ENCODE measurements at regions not wholly inside any gene's neighbourhood (a gene's known extent, or its start where the extent isn't known, plus 50 kb on each side); places are given as distances from the start of the nearest gene placed in this dataset.
A peak's percentile ranks its signal among the peaks of the same experiment; 100 is the strongest.
"Not testable (repeated sequence)": the region's sequence is repeated elsewhere in the genome, so short reads cannot be mapped to it uniquely, and the experiment has no call there.

GRCh38 chr16:29180206-29180600 is 195.4 kb downstream of the LAT start:
- H3K9me3 ChIP-seq (replicated peaks; ENCODE audit: low read length); H3K36me3 ChIP-seq (ENCODE audit: insufficient read depth, low read length); H3K4me2 ChIP-seq (ENCODE audit: low read length); H3K9ac ChIP-seq (ENCODE audit: low read depth, low read length); H3K4me3 ChIP-seq (ENCODE audit: low read length); H3K27me3 ChIP-seq (ENCODE audit: control insufficient read depth, insufficient read depth, low read length): not testable (repeated sequence)
- peaks cover 22% of the 10 kb centered on the region for H3K4me1 ChIP-seq (ENCODE audit: control insufficient read depth, insufficient read depth, low read length)

GRCh38 chr16:29179401-29180205 is 194.8 kb downstream of the LAT start:
- Histone ChIP-seq H3K4me1 (ENCODE audit: control insufficient read depth, insufficient read depth, low read length) (peaks cover 16% of the 10 kb centered on the region), H3K4me2 (ENCODE audit: low read length) (peak overlapping the region; percentile 28)
- not testable (repeated sequence) for H3K36me3 ChIP-seq (ENCODE audit: insufficient read depth, low read length); H3K9me3 ChIP-seq (replicated peaks; ENCODE audit: low read length); H3K27me3 ChIP-seq (ENCODE audit: control insufficient read depth, insufficient read depth, low read length); H3K4me3 ChIP-seq (ENCODE audit: low read length); H3K9ac ChIP-seq (ENCODE audit: low read depth, low read length)

- H3K9me3 ChIP-seq (replicated peaks; ENCODE audit: low read length); H3K4me2 ChIP-seq (ENCODE audit: low read length); H3K9ac ChIP-seq (ENCODE audit: low read depth, low read length); H3K27me3 ChIP-seq (ENCODE audit: control insufficient read depth, insufficient read depth, low read length); H3K4me3 ChIP-seq (ENCODE audit: low read length); H3K36me3 ChIP-seq (ENCODE audit: insufficient read depth, low read length): not testable (repeated sequence)
- H3K4me1 ChIP-seq (ENCODE audit: control insufficient read depth, insufficient read depth, low read length): peaks cover 13% of the 10 kb centered on the region
Observed at GRCh38 chr16:29177888-29178726, 193.3 kb downstream of the LAT start.

GRCh38 chr16:29177203-29177887 is 192.5 kb downstream of the LAT start:
- H3K27me3 ChIP-seq (ENCODE audit: control insufficient read depth, insufficient read depth, low read length); H3K9me3 ChIP-seq (replicated peaks; ENCODE audit: low read length); H3K4me2 ChIP-seq (ENCODE audit: low read length); H3K4me3 ChIP-seq (ENCODE audit: low read length); H3K36me3 ChIP-seq (ENCODE audit: insufficient read depth, low read length); H3K9ac ChIP-seq (ENCODE audit: low read depth, low read length): not testable (repeated sequence)
- H3K4me1 ChIP-seq (ENCODE audit: control insufficient read depth, insufficient read depth, low read length): peaks cover 13% of the 10 kb centered on the region

DNA sequence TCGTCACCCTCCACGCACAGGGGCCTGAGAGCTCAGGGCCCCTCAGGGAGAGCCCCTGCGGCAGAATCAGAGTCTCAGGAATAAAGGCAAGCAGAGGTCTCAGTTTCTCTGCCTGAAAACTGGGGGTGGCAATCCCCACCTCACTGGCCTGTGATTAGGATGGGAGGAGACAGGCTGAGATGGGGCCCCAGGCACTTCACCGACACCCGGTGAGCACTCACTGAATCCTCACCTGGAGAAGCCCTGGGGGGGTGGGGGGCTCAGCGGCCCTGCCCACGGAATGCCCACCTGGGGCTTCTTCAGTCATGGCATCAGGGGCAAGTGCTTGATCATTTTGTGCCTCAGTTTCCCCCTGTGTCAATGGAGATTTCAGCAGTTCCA is 192.0 kb downstream of the LAT start:
- H3K9me3 ChIP-seq (replicated peaks; ENCODE audit: low read length); H3K9ac ChIP-seq (ENCODE audit: low read depth, low read length): not testable (repeated sequence)
- H3K4me1 ChIP-seq (ENCODE audit: control insufficient read depth, insufficient read depth, low read length): peaks cover 13% of the 10 kb centered on the region

GRCh38 chr16:29176154-29176470 is 191.3 kb downstream of the LAT start:
- not testable (repeated sequence) for H3K4me3 ChIP-seq (ENCODE audit: low read length); H3K9me3 ChIP-seq (replicated peaks; ENCODE audit: low read length); H3K9ac ChIP-seq (ENCODE audit: low read depth, low read length)

More for the DNA sequence above, 192.0 kb downstream of the LAT start:
- H3K4me2 ChIP-seq (ENCODE audit: low read length); H3K36me3 ChIP-seq (ENCODE audit: insufficient read depth, low read length); H3K4me3 ChIP-seq (ENCODE audit: low read length); H3K27me3 ChIP-seq (ENCODE audit: control insufficient read depth, insufficient read depth, low read length): not testable (repeated sequence)

GRCh38 chr16:29175411-29176153 is 190.7 kb downstream of the LAT start:
- H3K36me3 ChIP-seq (ENCODE audit: insufficient read depth, low read length); H3K27me3 ChIP-seq (ENCODE audit: control insufficient read depth, insufficient read depth, low read length); H3K4me2 ChIP-seq (ENCODE audit: low read length); H3K9me3 ChIP-seq (replicated peaks; ENCODE audit: low read length); H3K9ac ChIP-seq (ENCODE audit: low read depth, low read length); H3K4me3 ChIP-seq (ENCODE audit: low read length): not testable (repeated sequence)
- H3K4me1 ChIP-seq (ENCODE audit: control insufficient read depth, insufficient read depth, low read length): peaks cover 13% of the 10 kb centered on the region

More at GRCh38 chr16:29176154-29176470, 191.3 kb downstream of the LAT start:
- H3K4me2 ChIP-seq (ENCODE audit: low read length); H3K27me3 ChIP-seq (ENCODE audit: control insufficient read depth, insufficient read depth, low read length); H3K36me3 ChIP-seq (ENCODE audit: insufficient read depth, low read length): not testable (repeated sequence)
- peaks cover 13% of the 10 kb centered on the region for H3K4me1 ChIP-seq (ENCODE audit: control insufficient read depth, insufficient read depth, low read length)

GRCh38 chr16:29173371-29174305 is 188.8 kb downstream of the LAT start:
- H3K4me3 ChIP-seq (ENCODE audit: low read length); H3K36me3 ChIP-seq (ENCODE audit: insufficient read depth, low read length); H3K9me3 ChIP-seq (replicated peaks; ENCODE audit: low read length); H3K4me2 ChIP-seq (ENCODE audit: low read length); H3K9ac ChIP-seq (ENCODE audit: low read depth, low read length): not testable (repeated sequence)
- Histone ChIP-seq H3K4me1 (ENCODE audit: control insufficient read depth, insufficient read depth, low read length) (peaks cover 10% of the 10 kb centered on the region), H3K27me3 (ENCODE audit: control insufficient read depth, insufficient read depth, low read length) (peaks cover 16% of the 10 kb centered on the region)

DNA sequence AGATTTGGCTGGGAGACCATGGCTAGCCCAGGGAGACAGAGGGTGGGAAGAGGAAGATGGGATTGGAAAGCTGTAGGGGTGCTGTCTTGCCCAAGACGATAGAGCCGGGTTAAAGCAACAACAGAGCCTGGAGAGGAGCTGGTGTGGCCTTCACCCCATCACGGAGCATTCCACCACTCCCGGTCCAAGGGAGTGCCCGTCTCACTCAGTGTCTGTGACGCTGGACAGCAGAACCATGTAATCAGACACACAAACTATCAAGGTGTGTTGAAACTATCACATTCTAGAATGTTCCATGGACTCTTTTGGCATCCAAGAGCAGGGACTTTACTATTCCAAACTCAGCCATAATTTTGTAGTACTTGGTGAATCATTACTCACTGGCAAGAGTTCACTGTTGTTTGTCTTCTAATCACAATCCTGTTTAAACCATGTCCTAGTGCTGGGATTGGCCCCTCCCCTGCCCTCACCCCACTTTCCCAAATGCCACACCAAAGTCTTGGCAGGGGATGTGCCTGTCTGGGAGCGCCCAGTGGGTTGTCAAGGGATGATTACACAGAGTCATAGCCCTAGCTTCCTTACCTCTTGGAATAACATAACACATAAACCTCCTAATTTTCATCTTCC is 187.4 kb downstream of the LAT start:
- H3K9ac ChIP-seq (ENCODE audit: low read depth, low read length); H3K9me3 ChIP-seq (replicated peaks; ENCODE audit: low read length); H3K4me1 ChIP-seq (ENCODE audit: control insufficient read depth, insufficient read depth, low read length); H3K4me3 ChIP-seq (ENCODE audit: low read length); H3K4me2 ChIP-seq (ENCODE audit: low read length); H3K36me3 ChIP-seq (ENCODE audit: insufficient read depth, low read length): not testable (repeated sequence)
- peaks cover 17% of the 10 kb centered on the region for H3K27me3 ChIP-seq (ENCODE audit: control insufficient read depth, insufficient read depth, low read length)

- H3K9me3 ChIP-seq (replicated peaks; ENCODE audit: low read length); H3K9ac ChIP-seq (ENCODE audit: low read depth, low read length); H3K36me3 ChIP-seq (ENCODE audit: insufficient read depth, low read length); H3K4me1 ChIP-seq (ENCODE audit: control insufficient read depth, insufficient read depth, low read length); H3K4me2 ChIP-seq (ENCODE audit: low read length); H3K4me3 ChIP-seq (ENCODE audit: low read length): not testable (repeated sequence)
- peaks cover 21% of the 10 kb centered on the region for H3K27me3 ChIP-seq (ENCODE audit: control insufficient read depth, insufficient read depth, low read length)
Observed at GRCh38 chr16:29171296-29171695, 186.4 kb downstream of the LAT start.
